ENCODE measurements at regions not wholly inside any gene's neighbourhood (a gene's known extent, or its start where the extent isn't known, plus 50 kb on each side); places are given as distances from the start of the nearest gene placed in this dataset.

GRCh38 chr16:17566656-17567450 is 96.1 kb upstream of the XYLT1 start:
- Histone ChIP-seq H3K27ac (ENCODE audit: low read length) (no peak overlapping the region), H3K9me3 (ENCODE audit: control insufficient read depth, insufficient read depth, low read length) (no peaks in the 10 kb centered on the region), H3K27me3 (ENCODE audit: control insufficient read depth, insufficient read depth, low read length) (no peaks in the 10 kb centered on the region), H3K4me1 (ENCODE audit: control insufficient read depth, insufficient read depth, low read length) (no peaks in the 10 kb centered on the region), H3K4me3 (ENCODE audit: low read length) (no peak overlapping the region), H3K36me3 (ENCODE audit: control insufficient read depth, insufficient read depth, low read length) (no peaks in the 10 kb centered on the region)
- DNase-seq (ENCODE audit: low read depth, low spot score) = no peak
- no CpG with 5 or more reads among the region's 6 CpGs for WGBS (ENCODE audit: insufficient coverage, insufficient read length)

- Histone ChIP-seq H3K9me3 (ENCODE audit: control insufficient read depth, insufficient read depth, low read length) (no peaks in the 10 kb centered on the region), H3K27ac (ENCODE audit: low read length) (no peak overlapping the region), H3K4me1 (ENCODE audit: control insufficient read depth, insufficient read depth, low read length) (no peaks in the 10 kb centered on the region), H3K36me3 (ENCODE audit: control insufficient read depth, insufficient read depth, low read length) (no peaks in the 10 kb centered on the region), H3K27me3 (ENCODE audit: control insufficient read depth, insufficient read depth, low read length) (no peaks in the 10 kb centered on the region), H3K4me3 (ENCODE audit: low read length) (no peak overlapping the region)
- no CpG with 5 or more reads among the region's 1 CpG for WGBS (ENCODE audit: insufficient coverage, insufficient read length)
- DNase-seq (ENCODE audit: low read depth, low spot score) = no peak
These were observed 95.3 kb upstream of the XYLT1 start for GRCh38 chr16:17566075-17566474.

- Histone ChIP-seq H3K27me3 (ENCODE audit: control insufficient read depth, insufficient read depth, low read length) (no peaks in the 10 kb centered on the region), H3K9me3 (ENCODE audit: control insufficient read depth, insufficient read depth, low read length) (no peaks in the 10 kb centered on the region), H3K4me3 (ENCODE audit: low read length) (no peak overlapping the region), H3K4me1 (ENCODE audit: control insufficient read depth, insufficient read depth, low read length) (no peaks in the 10 kb centered on the region), H3K36me3 (ENCODE audit: control insufficient read depth, insufficient read depth, low read length) (no peaks in the 10 kb centered on the region), H3K27ac (ENCODE audit: low read length) (no peak overlapping the region)
- DNase-seq (ENCODE audit: low read depth, low spot score) = no peak
- no CpG with 5 or more reads among the region's 3 CpGs for WGBS (ENCODE audit: insufficient coverage, insufficient read length)
These were observed 94.8 kb upstream of the XYLT1 start for GRCh38 chr16:17565605-17566004.

GRCh38 chr16:17564856-17565255 is 94.1 kb upstream of the XYLT1 start:
- Histone ChIP-seq H3K4me3 (ENCODE audit: low read length) (no peak overlapping the region), H3K9me3 (ENCODE audit: control insufficient read depth, insufficient read depth, low read length) (no peaks in the 10 kb centered on the region), H3K36me3 (ENCODE audit: control insufficient read depth, insufficient read depth, low read length) (no peaks in the 10 kb centered on the region), H3K27me3 (ENCODE audit: control insufficient read depth, insufficient read depth, low read length) (no peaks in the 10 kb centered on the region), H3K4me1 (ENCODE audit: control insufficient read depth, insufficient read depth, low read length) (no peaks in the 10 kb centered on the region), H3K27ac (ENCODE audit: low read length) (no peak overlapping the region)
- no peak for DNase-seq (ENCODE audit: low read depth, low spot score)
- WGBS (ENCODE audit: insufficient coverage, insufficient read length) = no CpG with 5 or more reads among the region's 6 CpGs

GRCh38 chr16:17563323-17564091 is 92.7 kb upstream of the XYLT1 start:
- Histone ChIP-seq H3K9me3 (ENCODE audit: control insufficient read depth, insufficient read depth, low read length) (no peaks in the 10 kb centered on the region), H3K4me3 (ENCODE audit: low read length) (no peak overlapping the region), H3K27ac (ENCODE audit: low read length) (no peak overlapping the region), H3K36me3 (ENCODE audit: control insufficient read depth, insufficient read depth, low read length) (no peaks in the 10 kb centered on the region), H3K27me3 (ENCODE audit: control insufficient read depth, insufficient read depth, low read length) (no peaks in the 10 kb centered on the region), H3K4me1 (ENCODE audit: control insufficient read depth, insufficient read depth, low read length) (no peaks in the 10 kb centered on the region)
- no peak for DNase-seq (ENCODE audit: low read depth, low spot score)
- no CpG with 5 or more reads among the region's 8 CpGs for WGBS (ENCODE audit: insufficient coverage, insufficient read length)

GRCh38 chr16:17561056-17561455 is 90.3 kb upstream of the XYLT1 start:
- no CpG with 5 or more reads among the region's 10 CpGs for WGBS (ENCODE audit: insufficient coverage, insufficient read length)
- Histone ChIP-seq H3K36me3 (ENCODE audit: control insufficient read depth, insufficient read depth, low read length) (no peaks in the 10 kb centered on the region), H3K27ac (ENCODE audit: low read length) (no peak overlapping the region), H3K27me3 (ENCODE audit: control insufficient read depth, insufficient read depth, low read length) (no peaks in the 10 kb centered on the region), H3K9me3 (ENCODE audit: control insufficient read depth, insufficient read depth, low read length) (no peaks in the 10 kb centered on the region), H3K4me3 (ENCODE audit: low read length) (no peak overlapping the region), H3K4me1 (ENCODE audit: control insufficient read depth, insufficient read depth, low read length) (no peaks in the 10 kb centered on the region)
- DNase-seq (ENCODE audit: low read depth, low spot score) = no peak

- no peaks in the 10 kb centered on the region for H3K9me3 ChIP-seq (ENCODE audit: control insufficient read depth, insufficient read depth, low read length)
- no peaks in the 10 kb centered on the region for H3K27me3 ChIP-seq (ENCODE audit: control insufficient read depth, insufficient read depth, low read length)
- no peak for DNase-seq (ENCODE audit: low read depth, low spot score)
- no peaks in the 10 kb centered on the region for H3K4me1 ChIP-seq (ENCODE audit: control insufficient read depth, insufficient read depth, low read length)
- H3K4me3 ChIP-seq (ENCODE audit: low read length) = no peak overlapping the region
- no peak overlapping the region for H3K27ac ChIP-seq (ENCODE audit: low read length)
- H3K36me3 ChIP-seq (ENCODE audit: control insufficient read depth, insufficient read depth, low read length) = no peaks in the 10 kb centered on the region
- WGBS (ENCODE audit: insufficient coverage, insufficient read length) = no CpG with 5 or more reads among the region's 3 CpGs
These were observed 89.8 kb upstream of the XYLT1 start for GRCh38 chr16:17560548-17560947.

- H3K36me3 ChIP-seq (ENCODE audit: control insufficient read depth, insufficient read depth, low read length) = no peaks in the 10 kb centered on the region
- H3K4me3 ChIP-seq (ENCODE audit: low read length) = no peak overlapping the region
- no peaks in the 10 kb centered on the region for H3K27me3 ChIP-seq (ENCODE audit: control insufficient read depth, insufficient read depth, low read length)
- H3K4me1 ChIP-seq (ENCODE audit: control insufficient read depth, insufficient read depth, low read length) = no peaks in the 10 kb centered on the region
- no CpG with 5 or more reads among the region's 6 CpGs for WGBS (ENCODE audit: insufficient coverage, insufficient read length)
- no peaks in the 10 kb centered on the region for H3K9me3 ChIP-seq (ENCODE audit: control insufficient read depth, insufficient read depth, low read length)
- H3K27ac ChIP-seq (ENCODE audit: low read length) = no peak overlapping the region
- no peak for DNase-seq (ENCODE audit: low read depth, low spot score)
These were observed 88.6 kb upstream of the XYLT1 start for GRCh38 chr16:17559394-17559793.

GRCh38 chr16:17557949-17558348 is 87.2 kb upstream of the XYLT1 start:
- Histone ChIP-seq H3K27ac (ENCODE audit: low read length) (no peak overlapping the region), H3K4me3 (ENCODE audit: low read length) (no peak overlapping the region), H3K27me3 (ENCODE audit: control insufficient read depth, insufficient read depth, low read length) (no peaks in the 10 kb centered on the region), H3K36me3 (ENCODE audit: control insufficient read depth, insufficient read depth, low read length) (no peaks in the 10 kb centered on the region), H3K4me1 (ENCODE audit: control insufficient read depth, insufficient read depth, low read length) (no peaks in the 10 kb centered on the region), H3K9me3 (ENCODE audit: control insufficient read depth, insufficient read depth, low read length) (no peaks in the 10 kb centered on the region)
- WGBS (ENCODE audit: insufficient coverage, insufficient read length) = no CpG with 5 or more reads among the region's 5 CpGs
- no peak for DNase-seq (ENCODE audit: low read depth, low spot score)

GRCh38 chr16:17557480-17557879 is 86.7 kb upstream of the XYLT1 start:
- H3K27me3 ChIP-seq (ENCODE audit: control insufficient read depth, insufficient read depth, low read length) = no peaks in the 10 kb centered on the region
- no CpG with 5 or more reads among the region's 10 CpGs for WGBS (ENCODE audit: insufficient coverage, insufficient read length)
- no peak overlapping the region for H3K4me3 ChIP-seq (ENCODE audit: low read length)
- H3K9me3 ChIP-seq (ENCODE audit: control insufficient read depth, insufficient read depth, low read length) = no peaks in the 10 kb centered on the region
- DNase-seq (ENCODE audit: low read depth, low spot score) = no peak
- H3K4me1 ChIP-seq (ENCODE audit: control insufficient read depth, insufficient read depth, low read length) = no peaks in the 10 kb centered on the region
- H3K36me3 ChIP-seq (ENCODE audit: control insufficient read depth, insufficient read depth, low read length) = no peaks in the 10 kb centered on the region
- H3K27ac ChIP-seq (ENCODE audit: low read length) = no peak overlapping the region
